ENCODE measurements at regions not wholly inside any gene's neighbourhood (a gene's known extent, or its start where the extent isn't known, plus 50 kb on each side); places are given as distances from the start of the nearest gene placed in this dataset.

DNA sequence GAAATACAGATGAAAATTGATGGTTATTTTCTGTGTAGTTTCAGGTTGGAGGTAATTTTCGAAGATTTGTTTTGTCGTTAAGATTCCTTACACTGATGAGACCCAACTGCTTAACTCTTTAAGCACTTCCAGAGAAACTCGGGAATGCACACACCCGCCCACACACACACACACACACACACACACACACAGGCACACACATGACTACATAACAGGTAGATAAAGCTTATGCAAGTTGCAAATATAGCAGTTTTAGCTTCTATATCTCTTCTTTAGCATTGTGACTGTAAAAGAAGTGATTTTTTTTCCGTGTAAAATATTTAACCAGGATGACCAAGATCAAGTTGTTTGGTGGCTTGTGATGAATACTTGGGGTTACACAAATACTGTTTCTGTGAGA is 294.9 kb upstream of the NR2F2 start:
- TF ChIP-seq, protein P1, sequence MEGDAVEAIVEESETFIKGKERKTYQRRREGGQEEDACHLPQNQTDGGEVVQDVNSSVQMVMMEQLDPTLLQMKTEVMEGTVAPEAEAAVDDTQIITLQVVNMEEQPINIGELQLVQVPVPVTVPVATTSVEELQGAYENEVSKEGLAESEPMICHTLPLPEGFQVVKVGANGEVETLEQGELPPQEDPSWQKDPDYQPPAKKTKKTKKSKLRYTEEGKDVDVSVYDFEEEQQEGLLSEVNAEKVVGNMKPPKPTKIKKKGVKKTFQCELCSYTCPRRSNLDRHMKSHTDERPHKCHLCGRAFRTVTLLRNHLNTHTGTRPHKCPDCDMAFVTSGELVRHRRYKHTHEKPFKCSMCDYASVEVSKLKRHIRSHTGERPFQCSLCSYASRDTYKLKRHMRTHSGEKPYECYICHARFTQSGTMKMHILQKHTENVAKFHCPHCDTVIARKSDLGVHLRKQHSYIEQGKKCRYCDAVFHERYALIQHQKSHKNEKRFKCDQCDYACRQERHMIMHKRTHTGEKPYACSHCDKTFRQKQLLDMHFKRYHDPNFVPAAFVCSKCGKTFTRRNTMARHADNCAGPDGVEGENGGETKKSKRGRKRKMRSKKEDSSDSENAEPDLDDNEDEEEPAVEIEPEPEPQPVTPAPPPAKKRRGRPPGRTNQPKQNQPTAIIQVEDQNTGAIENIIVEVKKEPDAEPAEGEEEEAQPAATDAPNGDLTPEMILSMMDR (conservative IDR thresholded peaks at IDR 0.05; ENCODE audit: low read depth in 2 of 2), result no peak
- no peak for TF ChIP-seq POLR2AphosphoS5 (IDR thresholded peaks at IDR 0.05; ENCODE audit: low read depth)
- no peak for TF ChIP-seq EZH2phosphoT487 (IDR thresholded peaks at IDR 0.05; ENCODE audit: unreplicated experiment)
- TF ChIP-seq, protein P2, sequence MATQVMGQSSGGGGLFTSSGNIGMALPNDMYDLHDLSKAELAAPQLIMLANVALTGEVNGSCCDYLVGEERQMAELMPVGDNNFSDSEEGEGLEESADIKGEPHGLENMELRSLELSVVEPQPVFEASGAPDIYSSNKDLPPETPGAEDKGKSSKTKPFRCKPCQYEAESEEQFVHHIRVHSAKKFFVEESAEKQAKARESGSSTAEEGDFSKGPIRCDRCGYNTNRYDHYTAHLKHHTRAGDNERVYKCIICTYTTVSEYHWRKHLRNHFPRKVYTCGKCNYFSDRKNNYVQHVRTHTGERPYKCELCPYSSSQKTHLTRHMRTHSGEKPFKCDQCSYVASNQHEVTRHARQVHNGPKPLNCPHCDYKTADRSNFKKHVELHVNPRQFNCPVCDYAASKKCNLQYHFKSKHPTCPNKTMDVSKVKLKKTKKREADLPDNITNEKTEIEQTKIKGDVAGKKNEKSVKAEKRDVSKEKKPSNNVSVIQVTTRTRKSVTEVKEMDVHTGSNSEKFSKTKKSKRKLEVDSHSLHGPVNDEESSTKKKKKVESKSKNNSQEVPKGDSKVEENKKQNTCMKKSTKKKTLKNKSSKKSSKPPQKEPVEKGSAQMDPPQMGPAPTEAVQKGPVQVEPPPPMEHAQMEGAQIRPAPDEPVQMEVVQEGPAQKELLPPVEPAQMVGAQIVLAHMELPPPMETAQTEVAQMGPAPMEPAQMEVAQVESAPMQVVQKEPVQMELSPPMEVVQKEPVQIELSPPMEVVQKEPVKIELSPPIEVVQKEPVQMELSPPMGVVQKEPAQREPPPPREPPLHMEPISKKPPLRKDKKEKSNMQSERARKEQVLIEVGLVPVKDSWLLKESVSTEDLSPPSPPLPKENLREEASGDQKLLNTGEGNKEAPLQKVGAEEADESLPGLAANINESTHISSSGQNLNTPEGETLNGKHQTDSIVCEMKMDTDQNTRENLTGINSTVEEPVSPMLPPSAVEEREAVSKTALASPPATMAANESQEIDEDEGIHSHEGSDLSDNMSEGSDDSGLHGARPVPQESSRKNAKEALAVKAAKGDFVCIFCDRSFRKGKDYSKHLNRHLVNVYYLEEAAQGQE (IDR thresholded peaks at IDR 0.05; ENCODE audit: unreplicated experiment), result no peak
- TF ChIP-seq EZH2 (IDR thresholded peaks at IDR 0.05; ENCODE audit: low read depth, unreplicated experiment), result no peak
- TF ChIP-seq, protein P3, sequence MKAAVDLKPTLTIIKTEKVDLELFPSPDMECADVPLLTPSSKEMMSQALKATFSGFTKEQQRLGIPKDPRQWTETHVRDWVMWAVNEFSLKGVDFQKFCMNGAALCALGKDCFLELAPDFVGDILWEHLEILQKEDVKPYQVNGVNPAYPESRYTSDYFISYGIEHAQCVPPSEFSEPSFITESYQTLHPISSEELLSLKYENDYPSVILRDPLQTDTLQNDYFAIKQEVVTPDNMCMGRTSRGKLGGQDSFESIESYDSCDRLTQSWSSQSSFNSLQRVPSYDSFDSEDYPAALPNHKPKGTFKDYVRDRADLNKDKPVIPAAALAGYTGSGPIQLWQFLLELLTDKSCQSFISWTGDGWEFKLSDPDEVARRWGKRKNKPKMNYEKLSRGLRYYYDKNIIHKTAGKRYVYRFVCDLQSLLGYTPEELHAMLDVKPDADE (IDR thresholded peaks at IDR 0.05), result no peak
- TF ChIP-seq ZNF331 (CRISPR knock-in tag; IDR thresholded peaks at IDR 0.05; ENCODE audit: low read depth), result no peak
